ENCODE measurements at regions not wholly inside any gene's neighbourhood (a gene's known extent, or its start where the extent isn't known, plus 50 kb on each side); places are given as distances from the start of the nearest gene placed in this dataset.

DNA sequence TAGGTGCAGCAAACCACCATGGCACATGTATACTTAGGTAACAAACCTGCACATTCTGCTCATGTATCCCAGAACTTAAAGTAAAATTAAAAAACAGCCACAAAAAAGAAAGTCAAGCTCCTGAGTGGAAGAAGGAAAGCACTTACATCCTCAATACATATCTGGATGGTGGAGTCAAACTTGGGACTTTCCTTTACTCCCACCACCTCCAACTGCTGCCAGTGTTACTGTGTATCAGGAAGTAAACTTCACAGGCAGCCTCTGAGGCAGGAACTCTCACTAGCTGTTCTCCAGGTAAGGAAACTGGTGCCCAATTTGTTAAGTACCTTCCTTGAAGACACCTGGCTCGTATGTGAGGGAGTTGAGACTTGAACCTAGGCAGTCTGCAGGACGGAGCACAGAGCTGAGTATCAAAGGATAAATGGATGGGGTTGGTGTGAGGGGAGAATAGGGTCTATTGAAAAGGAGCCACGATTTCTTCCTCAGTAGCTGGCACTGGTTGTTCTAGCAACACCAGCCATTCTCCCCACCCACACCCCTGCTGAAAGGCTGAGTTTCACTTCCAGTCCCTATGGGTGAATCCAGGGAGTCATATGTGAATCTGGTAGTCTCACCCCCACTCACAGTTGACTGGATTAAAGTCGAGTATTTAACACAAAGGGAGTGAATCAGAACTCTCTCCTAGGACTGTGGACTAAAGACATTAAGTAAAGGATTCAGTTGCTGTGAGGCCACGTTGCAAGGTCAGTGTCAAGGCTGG lies 50.0 kb upstream of the GPR39 start:
- no peak for ATAC-seq
- intact Hi-C loops (cut with DNase I, micrococcal nuclease) = no loop called here
- no peak for DNase-seq

Small RNA genes in the stretch of these regions (microRNA-seq; reads per million reads assigned to microRNA genes)
- gene MIR663B = 0 reads per million in 2 donors
